Naive B cell (primary cell): ENCODE measurements at regions not wholly inside any gene's neighbourhood (a gene's known extent, or its start where the extent isn't known, plus 50 kb on each side); places are given as distances from the start of the nearest gene placed in this dataset.

ENCODE experiments used
- ATAC-seq, 2 donors: fragments of 150-1000 bp; cut with Tn5 transposase; 2 replicates each; pipeline ENCODE4 v1.10.0; 2021; ENCODE audit warnings: low read depth in 2 of 2, mild to moderate bottlenecking in 2 of 2, moderate library complexity in 2 of 2
- DNase-seq: peaks from one replicate; pipeline ENCODE4 v3.0.0; 2022
- H3K27ac Mint-ChIP-seq, 6 donors: one replicate each; pipeline ENCODE4 v1.8.0; 2020 to 2022; ENCODE audit warnings: mild to moderate bottlenecking in 6 of 6, mixed read lengths in 6 of 6, moderate library complexity in 5 of 6, inconsistent platforms in 2 of 6
- H3K27me3 Mint-ChIP-seq, 3 donors: one replicate each; pipeline ENCODE4 v1.8.0; 2021 to 2022; ENCODE audit warnings: mixed read lengths in 3 of 3, mild to moderate bottlenecking in 1 of 3
- H3K36me3 Mint-ChIP-seq, 2 donors: one replicate each; pipeline ENCODE4 v1.8.0; 2020 to 2022; ENCODE audit warnings: mixed read lengths in 2 of 2, inconsistent platforms in 1 of 2, mild to moderate bottlenecking in 1 of 2
- H3K4me1 Mint-ChIP-seq, 3 donors: one replicate each; pipeline ENCODE4 v1.8.0; 2020 to 2022; ENCODE audit warnings: mixed read lengths in 3 of 3, inconsistent platforms in 1 of 3, mild to moderate bottlenecking in 1 of 3, moderate library complexity in 1 of 3
- H3K4me3 Mint-ChIP-seq, 8 donors: one replicate each; pipeline ENCODE4 v1.8.0; 2020 to 2022; ENCODE audit warnings: mild to moderate bottlenecking in 8 of 8, mixed read lengths in 8 of 8, moderate library complexity in 8 of 8, inconsistent platforms in 2 of 8
- H3K9me3 Mint-ChIP-seq, 7 donors: one replicate each; pipeline ENCODE4 v1.8.0; 2020 to 2022; ENCODE audit warnings: mixed read lengths in 7 of 7, mild to moderate bottlenecking in 5 of 7, inconsistent platforms in 2 of 7, moderate library complexity in 1 of 7

- Mint-ChIP-seq H3K27ac (no peak overlapping the region), H3K4me3 (no peak overlapping the region), H3K27me3 (no peaks in the 10 kb centered on the region), H3K4me1 (no peaks in the 10 kb centered on the region), H3K9me3 (peaks cover 0 to 8% (median 1%) of the 10 kb centered on the region in 7 donors), H3K36me3 (no peaks in the 10 kb centered on the region)
- DNase-seq = no peak
- no peak for ATAC-seq
Observed at GRCh38 chr1:209010475-209011230, 572.9 kb upstream of the CAMK1G start.

- DNase-seq = no peak
- H3K27me3 Mint-ChIP-seq = no peaks in the 10 kb centered on the region
- H3K4me3 Mint-ChIP-seq = no peak overlapping the region
- no peaks in the 10 kb centered on the region for H3K4me1 Mint-ChIP-seq
- H3K27ac Mint-ChIP-seq = no peak overlapping the region
- H3K36me3 Mint-ChIP-seq = no peaks in the 10 kb centered on the region
- peaks cover 0 to 8% (median 2%) of the 10 kb centered on the region in 7 donors for H3K9me3 Mint-ChIP-seq
- ATAC-seq = no peak
Observed at GRCh38 chr1:209012443-209013196, 570.9 kb upstream of the CAMK1G start.

DNA sequence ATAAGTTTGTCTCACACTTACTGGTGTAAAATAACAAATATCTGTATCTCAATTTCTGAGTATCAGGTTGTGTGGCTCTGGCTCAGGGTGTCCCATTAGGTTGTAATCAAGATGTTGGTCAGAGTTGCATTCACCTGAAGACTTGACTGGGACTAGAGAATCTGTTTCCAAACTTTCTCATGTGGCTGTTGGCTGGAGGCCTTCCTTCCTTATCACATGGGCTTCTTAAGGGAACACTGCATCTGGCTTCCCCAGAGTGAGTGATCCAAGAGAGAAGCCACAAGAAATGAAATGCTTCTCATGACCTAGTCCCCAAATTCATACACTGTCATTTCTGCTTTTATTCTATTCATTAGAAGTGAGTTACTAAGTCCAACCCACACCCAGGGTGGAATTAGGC is 568.4 kb upstream of the CAMK1G start:
- Mint-ChIP-seq H3K27me3 (no peaks in the 10 kb centered on the region), H3K36me3 (no peaks in the 10 kb centered on the region), H3K9me3 (peaks cover 0 to 19% (median 6%) of the 10 kb centered on the region in 7 donors), H3K27ac (no peak overlapping the region), H3K4me3 (no peak overlapping the region), H3K4me1 (no peaks in the 10 kb centered on the region)
- ATAC-seq (no peak), DNase-seq (no peak)

- no peak overlapping the region for H3K4me3 Mint-ChIP-seq
- ATAC-seq (no peak), DNase-seq (no peak)
- no peak overlapping the region for H3K27ac Mint-ChIP-seq
- no peaks in the 10 kb centered on the region for H3K4me1 Mint-ChIP-seq
- H3K27me3 Mint-ChIP-seq = peaks cover 0 to 3% (median 0%) of the 10 kb centered on the region in 3 donors
- H3K9me3 Mint-ChIP-seq = peaks cover 5 to 43% (median 9%) of the 10 kb centered on the region in 7 donors
- no peaks in the 10 kb centered on the region for H3K36me3 Mint-ChIP-seq
Observed at GRCh38 chr1:209021622-209022021, 561.9 kb upstream of the CAMK1G start.

GRCh38 chr1:209023790-209024189 is 559.7 kb upstream of the CAMK1G start:
- DNase-seq = no peak
- Mint-ChIP-seq H3K9me3 (peaks cover 5 to 41% (median 8%) of the 10 kb centered on the region in 7 donors), H3K27ac (no peak overlapping the region), H3K4me1 (no peaks in the 10 kb centered on the region), H3K27me3 (peaks cover 0 to 3% (median 0%) of the 10 kb centered on the region in 3 donors), H3K36me3 (no peaks in the 10 kb centered on the region), H3K4me3 (no peak overlapping the region)
- ATAC-seq = no peak

DNA sequence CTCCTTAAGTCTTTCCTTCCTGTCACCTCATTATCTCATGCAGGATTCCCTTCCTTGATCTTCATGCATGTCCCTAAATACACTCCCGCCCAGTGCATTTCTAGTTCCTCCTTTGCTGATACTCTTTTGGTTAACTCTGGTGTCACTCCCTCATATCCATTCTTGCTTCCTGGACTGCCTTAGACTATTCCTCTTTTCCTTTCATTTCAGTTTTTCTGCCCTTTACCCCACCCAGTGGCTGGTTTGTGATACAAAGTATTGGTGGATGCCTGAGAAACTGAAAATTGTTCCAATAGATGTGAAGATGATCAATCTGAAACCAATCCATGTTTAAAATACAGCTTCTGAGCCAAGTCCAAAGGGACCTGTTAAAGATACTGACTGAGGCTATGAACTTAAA is 553.8 kb upstream of the CAMK1G start:
- Mint-ChIP-seq H3K4me1 (no peaks in the 10 kb centered on the region), H3K27me3 (peaks cover 5 to 22% (median 8%) of the 10 kb centered on the region in 3 donors), H3K4me3 (no peak overlapping the region), H3K9me3 (peaks cover 0 to 13% (median 5%) of the 10 kb centered on the region in 7 donors), H3K27ac (no peak overlapping the region), H3K36me3 (no peaks in the 10 kb centered on the region)
- ATAC-seq (no peak), DNase-seq (no peak)

DNA sequence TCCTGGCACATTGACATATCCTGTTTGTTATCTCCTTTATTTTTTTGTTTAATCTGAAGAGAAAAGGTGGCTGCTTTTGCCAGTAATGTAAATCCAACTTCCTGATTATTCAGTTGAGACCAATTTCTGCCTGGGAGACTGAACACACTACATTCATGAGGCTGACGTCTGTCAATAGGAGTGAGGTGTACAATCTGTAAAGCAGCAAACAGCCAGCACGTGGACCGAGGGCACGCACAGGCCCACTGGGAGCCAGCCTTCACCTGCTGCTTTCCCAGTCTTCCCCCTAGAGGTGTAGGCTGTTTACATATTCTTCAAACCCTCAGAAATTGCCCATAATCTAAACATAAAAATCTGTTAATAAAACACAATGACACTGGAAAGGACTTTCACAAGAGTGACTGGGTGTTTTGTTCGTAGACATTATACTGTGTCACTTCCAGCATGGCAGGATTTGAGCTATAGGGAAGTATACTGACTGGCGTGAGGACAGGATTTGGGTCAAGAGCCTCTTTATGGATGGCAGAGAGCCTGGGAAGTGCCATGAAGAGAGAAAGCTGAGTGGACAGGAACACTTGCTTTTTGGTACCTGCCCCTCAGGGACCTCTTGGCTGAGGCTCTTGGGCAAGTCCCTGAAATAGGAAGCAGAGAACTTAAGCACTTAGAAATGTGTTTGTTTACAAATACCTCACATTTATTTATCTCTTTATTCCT is 552.9 kb upstream of the CAMK1G start:
- no peak overlapping the region for H3K27ac Mint-ChIP-seq
- no peak overlapping the region for H3K4me3 Mint-ChIP-seq
- no peaks in the 10 kb centered on the region for H3K36me3 Mint-ChIP-seq
- H3K27me3 Mint-ChIP-seq = peaks cover 5 to 22% (median 8%) of the 10 kb centered on the region in 3 donors
- DNase-seq (no peak), ATAC-seq (no peak)
- no peaks in the 10 kb centered on the region for H3K4me1 Mint-ChIP-seq
- peaks cover 0 to 12% (median 5%) of the 10 kb centered on the region in 7 donors for H3K9me3 Mint-ChIP-seq

- no peak for DNase-seq
- peaks cover 0 to 10% (median 4%) of the 10 kb centered on the region in 3 donors for H3K27me3 Mint-ChIP-seq
- no peak overlapping the region for H3K27ac Mint-ChIP-seq
- ATAC-seq = no peak
- H3K4me1 Mint-ChIP-seq = no peaks in the 10 kb centered on the region
- H3K36me3 Mint-ChIP-seq = no peaks in the 10 kb centered on the region
- peaks cover 0 to 11% (median 0%) of the 10 kb centered on the region in 7 donors for H3K9me3 Mint-ChIP-seq
- no peak overlapping the region for H3K4me3 Mint-ChIP-seq
Observed at GRCh38 chr1:209037064-209037463, 546.5 kb upstream of the CAMK1G start.

- H3K4me1 Mint-ChIP-seq = no peaks in the 10 kb centered on the region
- H3K9me3 Mint-ChIP-seq = peaks cover 0 to 3% (median 0%) of the 10 kb centered on the region in 7 donors
- H3K27ac Mint-ChIP-seq = no peak overlapping the region
- no peaks in the 10 kb centered on the region for H3K36me3 Mint-ChIP-seq
- H3K27me3 Mint-ChIP-seq = peaks cover 0 to 5% (median 4%) of the 10 kb centered on the region in 3 donors
- no peak overlapping the region for H3K4me3 Mint-ChIP-seq
- no peak for DNase-seq
- no peak for ATAC-seq
Observed at GRCh38 chr1:209038316-209038715, 545.2 kb upstream of the CAMK1G start.

- no peak for ATAC-seq
- Mint-ChIP-seq H3K4me3 (no peak overlapping the region), H3K9me3 (peaks cover 0 to under 1% (median 0%) of the 10 kb centered on the region in 7 donors), H3K27me3 (peaks cover 0 to 5% (median 4%) of the 10 kb centered on the region in 3 donors), H3K36me3 (no peaks in the 10 kb centered on the region), H3K4me1 (no peaks in the 10 kb centered on the region), H3K27ac (no peak overlapping the region)
- DNase-seq = no peak
Observed at GRCh38 chr1:209038735-209039134, 544.8 kb upstream of the CAMK1G start.

- H3K27ac Mint-ChIP-seq = no peak overlapping the region
- peaks cover 0 to 4% (median 0%) of the 10 kb centered on the region in 3 donors for H3K27me3 Mint-ChIP-seq
- DNase-seq (no peak), ATAC-seq (no peak)
- H3K4me1 Mint-ChIP-seq = no peaks in the 10 kb centered on the region
- H3K4me3 Mint-ChIP-seq = no peak overlapping the region
- no peaks in the 10 kb centered on the region for H3K9me3 Mint-ChIP-seq
- no peaks in the 10 kb centered on the region for H3K36me3 Mint-ChIP-seq
Observed at GRCh38 chr1:209040351-209040750, 543.2 kb upstream of the CAMK1G start.

DNA sequence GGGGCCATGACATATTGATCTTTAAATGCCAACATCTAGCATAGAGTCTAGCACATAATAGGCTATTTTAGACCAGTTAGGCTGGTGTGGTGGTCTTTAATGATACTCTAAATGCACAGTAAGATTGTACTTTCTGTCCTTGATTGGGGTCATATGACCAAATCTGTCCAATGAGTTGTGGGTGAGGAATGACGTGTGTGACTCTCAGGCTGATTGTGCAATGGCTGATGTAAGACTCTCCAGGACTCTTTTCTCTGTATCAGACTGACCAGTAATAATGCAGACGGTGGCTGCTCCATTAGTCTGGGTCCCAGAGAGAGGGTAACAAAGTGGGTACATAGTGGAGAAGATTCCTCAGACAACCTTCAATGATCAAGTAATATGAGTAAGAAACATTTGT is 541.6 kb upstream of the CAMK1G start:
- no peaks in the 10 kb centered on the region for H3K4me1 Mint-ChIP-seq
- ATAC-seq (no peak), DNase-seq (no peak)
- no peaks in the 10 kb centered on the region for H3K36me3 Mint-ChIP-seq
- no peak overlapping the region for H3K4me3 Mint-ChIP-seq
- H3K27ac Mint-ChIP-seq = no peak overlapping the region
- no peaks in the 10 kb centered on the region for H3K9me3 Mint-ChIP-seq
- no peaks in the 10 kb centered on the region for H3K27me3 Mint-ChIP-seq

DNA sequence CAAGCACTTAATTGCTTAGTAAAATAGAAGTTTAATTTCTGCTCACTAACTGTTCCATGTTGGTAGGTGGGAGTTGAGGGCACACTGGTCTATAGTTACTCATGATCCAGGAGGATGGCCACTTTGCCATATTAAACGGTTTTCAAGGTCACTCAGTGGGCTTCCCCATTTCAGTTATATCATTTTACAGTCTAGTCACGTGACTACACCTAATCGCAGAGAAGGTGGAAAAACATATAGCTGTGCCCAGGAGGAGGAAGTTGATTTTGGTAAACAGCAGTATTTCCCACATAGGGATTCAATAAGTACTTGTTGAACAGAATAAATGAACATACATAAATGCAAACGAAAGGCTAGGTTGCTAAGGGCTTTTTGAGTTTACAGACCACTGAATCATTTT is 541.1 kb upstream of the CAMK1G start:
- H3K36me3 Mint-ChIP-seq = no peaks in the 10 kb centered on the region
- no peak for DNase-seq
- no peak overlapping the region for H3K4me3 Mint-ChIP-seq
- H3K4me1 Mint-ChIP-seq = no peaks in the 10 kb centered on the region
- H3K9me3 Mint-ChIP-seq = no peaks in the 10 kb centered on the region
- ATAC-seq = no peak
- H3K27ac Mint-ChIP-seq = no peak overlapping the region
- H3K27me3 Mint-ChIP-seq = no peaks in the 10 kb centered on the region
